H9 (cell line): ENCODE measurements at regions not wholly inside any gene's neighbourhood (a gene's known extent, or its start where the extent isn't known, plus 50 kb on each side); places are given as distances from the start of the nearest gene placed in this dataset.

Source experiments
- DNase-seq: peaks from one replicate; pipeline ENCODE4 v3.0.0-alpha.2; 2017
- H2AFZ ChIP-seq: one replicate; pipeline ENCODE4 v1.6.1; 2013; ENCODE audit warnings: mild to moderate bottlenecking, low read length, control low read depth, moderate library complexity
- H2AK5ac ChIP-seq: 2 replicates; pipeline ENCODE4 v1.6.1; 2013; ENCODE audit warnings: low read length, control low read depth, mixed read lengths; ENCODE audit not compliant: insufficient read length
- H2BK120ac ChIP-seq: one replicate; pipeline ENCODE4 v1.6.1; 2013; ENCODE audit warnings: low read depth, mild to moderate bottlenecking, low read length, control low read depth, inconsistent platforms; ENCODE audit not compliant: poor library complexity, severe bottlenecking
- H2BK12ac ChIP-seq: 2 replicates; pipeline ENCODE4 v1.6.1; 2013; ENCODE audit warnings: low read length, control low read depth, mixed read lengths, low read depth; ENCODE audit not compliant: insufficient read length
- H2BK15ac ChIP-seq: 2 replicates; pipeline ENCODE4 v1.6.1; 2013; ENCODE audit warnings: low read depth, low read length, control low read depth
- H2BK20ac ChIP-seq: one replicate; pipeline ENCODE4 v1.6.1; 2013; ENCODE audit warnings: low read depth, mild to moderate bottlenecking, low read length, control low read depth, inconsistent platforms; ENCODE audit not compliant: poor library complexity, severe bottlenecking
- H2BK5ac ChIP-seq: 2 replicates; pipeline ENCODE4 v1.6.1; 2013; ENCODE audit warnings: low read length, control low read depth, mixed read lengths; ENCODE audit not compliant: insufficient read length
- H3K14ac ChIP-seq: 2 replicates; pipeline ENCODE4 v1.6.1; 2013; ENCODE audit warnings: low read length, control low read depth; ENCODE audit not compliant: insufficient read depth
- H3K18ac ChIP-seq: 2 replicates; pipeline ENCODE4 v1.6.1; 2013; ENCODE audit warnings: low read depth, mild to moderate bottlenecking, mixed read lengths, low read length, control low read depth; ENCODE audit not compliant: insufficient read length
- H3K23ac ChIP-seq: 2 replicates; pipeline ENCODE4 v1.6.1; 2013; ENCODE audit warnings: low read length, control low read depth, mixed read lengths, low read depth; ENCODE audit not compliant: insufficient read length
- H3K23me2 ChIP-seq: 2 replicates; pipeline ENCODE4 v1.6.1; 2013; ENCODE audit warnings: low read depth, mild to moderate bottlenecking, mixed read lengths, low read length, control low read depth; ENCODE audit not compliant: insufficient read length, poor library complexity, severe bottlenecking
- H3K27ac ChIP-seq: 2 replicates; pipeline ENCODE4 v1.5.1; 2013; ENCODE audit warnings: low read length, control low read depth, mixed read lengths, low read depth; ENCODE audit not compliant: insufficient read length
- H3K27me3 ChIP-seq: 2 replicates; pipeline ENCODE4 v1.6.1; 2013; ENCODE audit warnings: low read length, control low read depth, inconsistent platforms; ENCODE audit not compliant: insufficient read depth
- H3K4ac ChIP-seq: 2 replicates; pipeline ENCODE4 v1.6.1; 2013; ENCODE audit warnings: low read depth, mild to moderate bottlenecking, control low read depth, inconsistent platforms, low read length, moderate library complexity
- H3K4me1 ChIP-seq: 2 replicates; pipeline ENCODE4 v1.6.1; 2013; ENCODE audit warnings: low read length, control low read depth, inconsistent platforms; ENCODE audit not compliant: insufficient read depth
- H3K4me2 ChIP-seq: 2 replicates; pipeline ENCODE4 v1.6.1; 2013; ENCODE audit warnings: low read length, control low read depth, mixed read lengths; ENCODE audit not compliant: insufficient read length, insufficient read depth
- H3K56ac ChIP-seq: 2 replicates; pipeline ENCODE4 v1.6.1; 2013; ENCODE audit warnings: low read depth, mild to moderate bottlenecking, mixed read lengths, low read length, control low read depth; ENCODE audit not compliant: insufficient read length
- H3K79me1 ChIP-seq: 2 replicates; pipeline ENCODE4 v1.6.1; 2013; ENCODE audit warnings: low read depth, mild to moderate bottlenecking, moderate library complexity, low read length, control low read depth, inconsistent platforms; ENCODE audit not compliant: insufficient read depth, poor library complexity, severe bottlenecking
- H3K79me2 ChIP-seq: 2 replicates; pipeline ENCODE4 v1.6.1; 2013; ENCODE audit warnings: low read length, control low read depth, inconsistent platforms; ENCODE audit not compliant: insufficient read depth
- H3K9ac ChIP-seq: 2 replicates; pipeline ENCODE4 v1.6.1; 2013; ENCODE audit warnings: low read length, control low read depth, mixed read lengths; ENCODE audit not compliant: insufficient read length; ENCODE audit errors: extremely low read depth
- H3K9me3 ChIP-seq: one replicate; pipeline ENCODE4 v1.6.1; 2013; ENCODE audit warnings: low read depth, low read length, inconsistent platforms; ENCODE audit not compliant: control insufficient read depth
- H3T11ph ChIP-seq: one replicate; pipeline ENCODE4 v1.6.1; 2013; ENCODE audit warnings: mild to moderate bottlenecking, low read length, control low read depth, inconsistent platforms
- H4K20me1 ChIP-seq: one replicate; pipeline ENCODE4 v1.6.1; 2013; ENCODE audit not compliant: control insufficient read depth, insufficient read length, insufficient read depth
- H4K5ac ChIP-seq: 2 replicates; pipeline ENCODE4 v1.6.1; 2013; ENCODE audit warnings: low read depth, mild to moderate bottlenecking, mixed read lengths, low read length, control low read depth; ENCODE audit not compliant: insufficient read length
- H4K8ac ChIP-seq: replicated peaks from 2 replicates; pipeline ENCODE4 v1.6.1; 2013; ENCODE audit warnings: low read length, control low read depth, mixed read lengths, low read depth; ENCODE audit not compliant: insufficient read length
- H4K91ac ChIP-seq: 2 replicates; pipeline ENCODE4 v1.6.1; 2013; ENCODE audit warnings: low read depth, mild to moderate bottlenecking, moderate library complexity, mixed read lengths, low read length, control low read depth; ENCODE audit not compliant: insufficient read length
- H3K27ac Mint-ChIP-seq, 3 experiments: 2 replicates in 2 of 3; 3 replicates in 1 of 3; pipeline ENCODE4 v1.8.0; 2020 to 2021; ENCODE audit warnings: mixed read lengths in 3 of 3, mild to moderate bottlenecking in 1 of 3, moderate library complexity in 1 of 3
- H3K27me3 Mint-ChIP-seq: 2 replicates; pipeline ENCODE4 v1.8.0; 2021; ENCODE audit warnings: low read depth, mild to moderate bottlenecking, moderate library complexity, mixed read lengths
- H3K36me3 Mint-ChIP-seq, 3 experiments: 2 replicates in 2 of 3; 3 replicates in 1 of 3; pipeline ENCODE4 v1.8.0; 2020 to 2021; ENCODE audit warnings: low read depth in 3 of 3, mixed read lengths in 3 of 3; ENCODE audit not compliant: insufficient read depth in 1 of 3
- H3K4me1 Mint-ChIP-seq, 2 experiments: 2 replicates each; pipeline ENCODE4 v1.8.0; 2020; ENCODE audit warnings: mixed read lengths in 2 of 2
- H3K4me3 Mint-ChIP-seq, 2 experiments: 2 replicates in 1 of 2; 3 replicates in 1 of 2; pipeline ENCODE4 v1.8.0; 2020 to 2021; ENCODE audit warnings: mild to moderate bottlenecking in 2 of 2, mixed read lengths in 2 of 2, moderate library complexity in 1 of 2
- H3K9me3 Mint-ChIP-seq, 2 experiments: 2 replicates in 1 of 2; 3 replicates in 1 of 2; pipeline ENCODE4 v1.8.0; 2020; ENCODE audit warnings: mild to moderate bottlenecking in 2 of 2, mixed read lengths in 2 of 2, moderate library complexity in 1 of 2
- CTCF ChIP-seq: fragments of 200-600 bp; sonication (generic); conservative IDR thresholded peaks from 3 replicates; pipeline ENCODE4 v1.8.0; 2021; ENCODE audit warnings: antibody characterized with exemption, mild to moderate bottlenecking
- WGBS: extraction: QIAGEN DNeasy Blood & Tissue Kit; methylation state at CpG from one replicate; pipeline ENCODE4 v1.1.7; 2013; ENCODE audit warnings: missing lambda C conversion rate, low lambda C conversion rate, mixed read lengths; ENCODE audit not compliant: insufficient read length; ENCODE audit errors: extremely low coverage; 5-methylcytosine and 5-hydroxymethylcytosine counted together

DNA sequence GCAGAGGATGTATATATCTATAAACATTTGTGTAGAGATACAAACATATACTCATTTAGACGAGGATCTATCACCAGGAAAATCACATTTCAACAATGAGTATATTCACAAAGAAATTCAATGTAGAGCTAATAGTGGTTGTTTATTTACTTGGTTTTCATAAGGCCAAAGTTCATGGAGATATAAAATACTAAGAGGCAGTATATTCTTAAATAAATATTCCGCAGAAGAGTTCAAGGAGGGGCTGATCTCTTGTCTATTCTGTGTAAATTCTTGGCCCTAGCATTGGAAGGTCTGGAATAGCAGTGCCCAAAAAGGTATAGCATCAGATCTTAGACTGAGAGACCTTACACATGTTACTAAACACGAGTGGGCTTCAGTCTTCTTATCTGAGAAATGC is 122.1 kb downstream of the EDEM1 start:
- no peaks in the 10 kb centered on the region for H3K23me2 ChIP-seq
- no peak overlapping the region for H3K27ac ChIP-seq
- no peaks in the 10 kb centered on the region for H3K4me1 ChIP-seq
- Mint-ChIP-seq H3K4me1 (no peaks in the 10 kb centered on the region), H3K9me3 (no peaks in the 10 kb centered on the region), H3K27me3 (peaks cover 2% of the 10 kb centered on the region; the same call in 1 of the 2 replicates), H3K27ac (no peak overlapping the region), H3K4me3 (no peak overlapping the region), H3K36me3 (no peaks in the 10 kb centered on the region)
- no peak overlapping the region for H3K18ac ChIP-seq
- no peaks in the 10 kb centered on the region for H3K79me2 ChIP-seq
- no peak for TF ChIP-seq CTCF
- no peak overlapping the region for H2BK15ac ChIP-seq
- H3K23ac ChIP-seq: no peak overlapping the region
- no peak overlapping the region for H4K8ac ChIP-seq
- H2AFZ ChIP-seq: no peak overlapping the region
- no peak overlapping the region for H3T11ph ChIP-seq
- H3K4me2 ChIP-seq: no peak overlapping the region
- no peak for DNase-seq
- H4K20me1 ChIP-seq: no peaks in the 10 kb centered on the region
- H3K27me3 ChIP-seq: no peaks in the 10 kb centered on the region
- H2BK5ac ChIP-seq: no peak overlapping the region
- H2BK120ac ChIP-seq: no peak overlapping the region
- no CpG with 5 or more reads among the region's 3 CpGs for WGBS
- no peak overlapping the region for H4K5ac ChIP-seq
- H4K91ac ChIP-seq: no peak overlapping the region
- no peaks in the 10 kb centered on the region for H3K9me3 ChIP-seq
- H3K4ac ChIP-seq: no peak overlapping the region
- H3K56ac ChIP-seq: no peak overlapping the region
- H3K79me1 ChIP-seq: no peaks in the 10 kb centered on the region
- no peak overlapping the region for H2AK5ac ChIP-seq
- H3K9ac ChIP-seq: no peak overlapping the region
- H2BK20ac ChIP-seq: no peak overlapping the region
- no peak overlapping the region for H3K14ac ChIP-seq
- H2BK12ac ChIP-seq: no peak overlapping the region
